22Rv1 (cell line): ENCODE measurements at regions not wholly inside any gene's neighbourhood (a gene's known extent, or its start where the extent isn't known, plus 50 kb on each side); places are given as distances from the start of the nearest gene placed in this dataset.

ENCODE experiments used
- CTCF ChIP-seq: fragments of 450-650 bp; IDR thresholded peaks from 2 replicates; pipeline ENCODE4 v1.5.1; 2017; ENCODE audit warnings: mild to moderate bottlenecking
- ZFX ChIP-seq: fragments of 450-650 bp; IDR thresholded peaks from 2 replicates; pipeline ENCODE4 v1.6.1; 2017; ENCODE audit warnings: antibody characterized with exemption, borderline replicate concordance

GRCh38 chr4:45951153-45951552 is 172.7 kb downstream of the GABRG1 start:
- TF ChIP-seq CTCF: no peak
- TF ChIP-seq ZFX: no peak
